Heart right ventricle (tissue), 16 donors: ENCODE measurements at regions not wholly inside any gene's neighbourhood (a gene's known extent, or its start where the extent isn't known, plus 50 kb on each side); places are given as distances from the start of the nearest gene placed in this dataset.

Experiments used
- ATAC-seq, 8 donors: fragments of 200-7000 bp; cut with Tn5 transposase; one replicate each; pipeline ENCODE4 v1.9.1; 2020; ENCODE audit warnings: mild to moderate bottlenecking in 8 of 8, moderate library complexity in 8 of 8, moderate number of reproducible peaks in 1 of 8
- DNase-seq, 2 donors: peaks; one replicate each; pipeline ENCODE4 v3.0.0-alpha.2; 2020
- H3K27ac ChIP-seq, 10 donors: fragments of 200-600 bp; sonication (generic) in 2 of 10; one replicate each; pipeline versions ENCODE4 v1.5.0 to v1.8.0; 2020 to 2022; ENCODE audit warnings: mild to moderate bottlenecking in 3 of 10
- H3K27me3 ChIP-seq, 7 donors: fragments of 200-600 bp; one replicate each; pipeline ENCODE4 v1.8.0; 2021 to 2022; ENCODE audit warnings: mild to moderate bottlenecking in 2 of 7
- H3K36me3 ChIP-seq, 9 donors: fragments of 200-600 bp; sonication (generic) in 1 of 9; one replicate each; pipeline versions ENCODE4 v1.5.0 to v1.8.0; 2020 to 2022; ENCODE audit warnings: mild to moderate bottlenecking in 2 of 9
- H3K4me1 ChIP-seq, 9 donors: fragments of 200-600 bp; sonication (generic) in 1 of 9; one replicate each; pipeline versions ENCODE4 v1.5.0 to v1.8.0; 2020 to 2022; ENCODE audit warnings: mild to moderate bottlenecking in 4 of 9
- H3K4me3 ChIP-seq, 10 donors: fragments of 200-600 bp; sonication (generic) in 2 of 10; one replicate each; pipeline versions ENCODE4 v1.5.0 to v1.8.0; 2020 to 2022; ENCODE audit warnings: mild to moderate bottlenecking in 7 of 10, moderate library complexity in 2 of 10
- H3K9me3 ChIP-seq, 11 donors: fragments of 200-600 bp in 10 of 11; sonication (generic) in 2 of 11; one replicate each; pipeline versions ENCODE4 v1.5.0 to v1.8.0; 2013 to 2022; ENCODE audit warnings: mild to moderate bottlenecking in 2 of 11, control low read depth in 1 of 11, moderate library complexity in 1 of 11
- WGBS, 2 donors: extraction: QIAGEN DNeasy Blood & Tissue Kit; methylation state at CpG; one replicate each; pipeline ENCODE4 v1.1.7; 2013; ENCODE audit warnings: inconsistent platforms in 1 of 2; 5-methylcytosine and 5-hydroxymethylcytosine counted together
- intact Hi-C, 10 donors: fragments of 100-400 bp; cut with DNase I; formaldehyde crosslinking; loops; one replicate each; pipeline versions ENCODE4 v1.11.1 to v1.14.2; 2022
- TF ChIP-seq, protein P1 (sequence below), 9 donors: fragments of 200-600 bp; sonication (generic) in 2 of 9; IDR thresholded peaks; one replicate each; pipeline versions ENCODE4 v1.5.0 to v1.8.0; 2021 to 2022; ENCODE audit warnings: antibody characterized with exemption in 9 of 9, mild to moderate bottlenecking in 5 of 9, moderate library complexity in 1 of 9
- donor health status: Arrhythmogenic right ventricular cardiomyopathy.
- donor health status: ischemic (EF 13 %, LVEDD 7.1; RV severe dilation, severe dysfunction).
- donor health status: healthy with polysubstance abuse.
- donor health status: DM: no; HTN: yes; CAD: no.
- donor health status: DM: no; HTN: no; CAD: no.
- donor health status: ischemic (EF 25% LVEDD 6.9; RV normal size, moderate dysfunction).
- donor health status: ischemic (EF 25% LVEDD 5.7; RV mildly dilated, moderate dysfunction).
- donor health status: healthy.
- donor health status: DM: yes; HTN: yes; CAD: no.
- donor health status: Ischemic cardiomyopathy.
- donor health status: ischemic (EF 35%, LVEDD 5.7; RV mildly dilated, moderate dysfunction).
- donor health status: nonischemic (EF 11% LVEDD 7.7; RV severe dilation, severe dysfunction).
- donor health status: DM: yes; HTN: yes; CAD: no.
- donor health status: PGD.
- donor health status: ischemic (EF 29% LVEDD 5.4; RV normal size, mild dysfunction).
- donor health status: nonischemic (EF 23%, LVEDD 6.1; RV moderate dilation, normal function).

DNA sequence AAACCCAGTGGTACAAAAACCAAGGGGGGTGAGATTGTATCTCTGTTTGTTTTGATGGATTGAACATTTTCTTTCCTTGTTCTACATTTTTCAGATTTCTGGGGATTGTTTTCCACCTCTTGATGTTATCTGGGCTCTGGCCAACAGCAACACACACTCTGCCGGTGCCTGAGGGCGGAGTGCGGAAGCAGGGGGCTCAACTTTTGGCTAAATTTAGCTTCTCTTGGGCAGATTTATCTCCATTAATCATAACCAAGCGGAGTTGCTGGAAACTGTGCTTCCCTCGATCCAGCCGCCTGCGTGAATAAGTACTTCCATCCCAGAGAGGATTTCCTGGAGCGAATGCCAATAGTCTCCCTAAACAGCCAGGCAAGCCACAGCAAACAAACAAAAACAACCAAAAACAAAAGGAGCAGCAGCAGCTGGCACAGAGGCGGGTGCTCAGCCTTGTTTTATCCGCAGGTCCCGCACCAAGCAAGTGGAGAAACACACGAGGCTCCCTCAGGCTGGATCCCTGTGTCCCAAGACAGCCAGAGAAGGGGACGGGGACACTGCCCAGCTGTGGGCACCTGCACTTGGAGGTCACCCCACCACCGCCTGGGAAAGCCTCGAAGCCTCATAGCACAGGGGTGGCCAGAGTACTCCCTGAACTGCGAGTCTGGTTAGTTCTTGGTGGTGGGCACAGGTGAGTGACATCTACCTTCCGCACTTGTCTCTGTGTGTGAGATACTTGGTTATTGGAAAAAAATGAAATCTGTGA is 143.4 kb downstream of the NDUFA10 start:
- peaks cover 0 to 16% (median 0%) of the 10 kb centered on the region in 7 donors for H3K27me3 ChIP-seq
- intact Hi-C loops: loop anchor here in 4 of 10 donors (5.0 to 10.0 kb wide), 2 partner anchors 844 to 847 kb away; no protein-coding TSS in a partner anchor
- 43 to 45% methylated on average over 17 of the region's 17 CpGs for WGBS, 2 donors
- TF ChIP-seq, protein P1, sequence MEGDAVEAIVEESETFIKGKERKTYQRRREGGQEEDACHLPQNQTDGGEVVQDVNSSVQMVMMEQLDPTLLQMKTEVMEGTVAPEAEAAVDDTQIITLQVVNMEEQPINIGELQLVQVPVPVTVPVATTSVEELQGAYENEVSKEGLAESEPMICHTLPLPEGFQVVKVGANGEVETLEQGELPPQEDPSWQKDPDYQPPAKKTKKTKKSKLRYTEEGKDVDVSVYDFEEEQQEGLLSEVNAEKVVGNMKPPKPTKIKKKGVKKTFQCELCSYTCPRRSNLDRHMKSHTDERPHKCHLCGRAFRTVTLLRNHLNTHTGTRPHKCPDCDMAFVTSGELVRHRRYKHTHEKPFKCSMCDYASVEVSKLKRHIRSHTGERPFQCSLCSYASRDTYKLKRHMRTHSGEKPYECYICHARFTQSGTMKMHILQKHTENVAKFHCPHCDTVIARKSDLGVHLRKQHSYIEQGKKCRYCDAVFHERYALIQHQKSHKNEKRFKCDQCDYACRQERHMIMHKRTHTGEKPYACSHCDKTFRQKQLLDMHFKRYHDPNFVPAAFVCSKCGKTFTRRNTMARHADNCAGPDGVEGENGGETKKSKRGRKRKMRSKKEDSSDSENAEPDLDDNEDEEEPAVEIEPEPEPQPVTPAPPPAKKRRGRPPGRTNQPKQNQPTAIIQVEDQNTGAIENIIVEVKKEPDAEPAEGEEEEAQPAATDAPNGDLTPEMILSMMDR (IDR thresholded peaks at IDR 0.05): no peak
- ATAC-seq (peak; percentile 26 to 83 (median 56)), DNase-seq (peak in 1 of 2 donors; percentile 25)
- H3K4me3 ChIP-seq: no peak overlapping the region
- H3K9me3 ChIP-seq: peaks cover 0 to 49% (median 24%) of the 10 kb centered on the region in 11 donors
- peak overlapping the region in 1 of 10 donors; percentile 25 for H3K27ac ChIP-seq
- H3K4me1 ChIP-seq: peaks cover 0 to 12% (median 9%) of the 10 kb centered on the region in 9 donors
- H3K36me3 ChIP-seq: no peaks in the 10 kb centered on the region

DNA sequence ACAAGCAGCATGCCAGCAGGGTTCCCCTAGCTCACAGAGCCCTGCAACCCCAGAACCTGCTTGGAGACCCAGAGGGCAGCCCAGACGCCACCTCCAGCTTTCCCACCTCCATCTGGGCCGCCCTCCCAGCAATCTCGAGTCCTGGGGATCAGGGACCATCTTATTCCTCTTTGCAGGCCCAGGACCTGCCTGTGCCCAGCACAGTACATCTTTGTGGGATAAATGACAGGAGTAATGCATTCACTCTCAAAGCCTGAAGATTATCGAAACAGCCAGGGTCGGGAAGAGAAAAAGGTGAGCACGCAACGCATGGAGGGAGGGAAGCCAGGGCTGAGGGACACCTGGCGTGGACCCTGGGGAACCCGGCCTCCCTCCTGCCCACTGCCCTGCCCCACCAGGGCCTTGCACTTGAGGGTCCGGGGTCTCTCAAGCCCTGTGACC is 144.1 kb downstream of the NDUFA10 start:
- ATAC-seq: no peak
- DNase-seq: no peak
- H3K36me3 ChIP-seq: no peaks in the 10 kb centered on the region
- WGBS, 2 donors: 76 to 78% methylated on average over 10 of the region's 10 CpGs
- no peak overlapping the region for H3K27ac ChIP-seq
- no peak overlapping the region for H3K4me3 ChIP-seq
- peaks cover 0 to 16% (median 0%) of the 10 kb centered on the region in 7 donors for H3K27me3 ChIP-seq
- TF ChIP-seq, protein P1 (IDR thresholded peaks at IDR 0.05): no peak
- peaks cover 0 to 12% (median 9%) of the 10 kb centered on the region in 9 donors for H3K4me1 ChIP-seq
- H3K9me3 ChIP-seq: peaks cover 0 to 42% (median 20%) of the 10 kb centered on the region in 11 donors
- intact Hi-C loops: loop anchor here in 4 of 10 donors (5.0 to 10.0 kb wide), 2 partner anchors 844 to 846 kb away; no protein-coding TSS in a partner anchor

DNA sequence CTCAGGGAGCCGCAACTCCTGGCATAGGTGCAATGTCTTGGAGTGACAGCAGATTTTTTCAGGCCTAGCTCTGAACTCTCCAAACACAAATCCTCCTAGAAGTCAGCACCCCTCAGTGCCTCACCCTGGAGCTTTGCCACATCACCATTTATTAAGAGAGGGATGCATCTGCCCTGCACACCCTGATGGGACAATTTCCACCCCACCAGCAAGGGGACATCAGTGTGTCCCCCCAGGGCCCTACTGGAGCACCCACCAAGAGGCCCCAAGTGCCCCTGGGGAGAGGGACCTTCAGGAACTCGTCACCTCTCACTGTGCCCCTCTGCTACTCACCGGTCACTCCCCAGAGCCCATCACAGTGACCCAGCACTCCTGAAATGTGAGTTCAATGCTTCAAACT is 144.7 kb downstream of the NDUFA10 start:
- DNase-seq: no peak
- H3K27me3 ChIP-seq: peaks cover 0 to 16% (median 6%) of the 10 kb centered on the region in 7 donors
- H3K36me3 ChIP-seq: no peaks in the 10 kb centered on the region
- 93% methylated on average over 3 of the region's 3 CpGs for WGBS, 2 donors
- TF ChIP-seq, protein P1 (IDR thresholded peaks at IDR 0.05): no peak
- H3K27ac ChIP-seq: no peak overlapping the region
- no peak for ATAC-seq
- H3K9me3 ChIP-seq: peaks cover 0 to 35% (median 14%) of the 10 kb centered on the region in 11 donors
- H3K4me3 ChIP-seq: no peak overlapping the region
- intact Hi-C loops: loop anchor here in 4 of 10 donors (5.0 to 10.0 kb wide), 2 partner anchors 843 to 846 kb away; no protein-coding TSS in a partner anchor
- peaks cover 0 to 12% (median 9%) of the 10 kb centered on the region in 9 donors for H3K4me1 ChIP-seq

DNA sequence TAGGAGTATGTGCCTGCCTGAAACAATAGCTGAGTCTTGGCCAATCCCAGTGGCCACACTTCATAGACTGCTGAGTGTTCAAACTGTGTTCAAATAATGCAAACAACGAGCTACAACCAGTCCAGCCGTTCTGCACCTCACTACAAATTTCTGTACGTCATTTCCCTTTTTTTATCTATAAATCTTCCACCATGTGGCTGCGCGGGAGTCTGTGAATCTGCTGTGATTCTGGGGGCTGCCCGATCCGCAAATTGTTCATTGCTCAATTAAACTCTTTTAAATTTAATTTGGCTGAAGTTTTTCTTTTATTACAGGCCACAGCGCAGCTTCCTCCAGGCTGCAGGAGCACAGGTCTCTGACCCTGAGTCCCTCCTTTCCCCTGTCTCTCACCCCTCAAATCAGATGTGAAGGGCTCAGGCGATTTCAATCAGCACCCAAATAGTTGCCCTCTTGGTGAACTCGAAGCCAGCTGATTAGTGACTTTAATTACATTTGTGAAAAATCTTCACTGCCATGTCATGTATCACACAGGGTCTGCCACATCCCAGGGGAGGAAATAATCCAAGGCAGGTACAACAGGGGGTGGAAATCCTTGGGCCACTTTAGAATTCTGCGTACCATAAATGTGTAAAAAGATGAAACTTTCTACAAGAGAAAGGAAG is 145.6 kb downstream of the NDUFA10 start:
- Histone ChIP-seq H3K36me3 (no peaks in the 10 kb centered on the region), H3K9me3 (peaks cover 0 to 27% (median 7%) of the 10 kb centered on the region in 11 donors), H3K4me1 (peaks cover 0 to 12% (median 9%) of the 10 kb centered on the region in 9 donors), H3K4me3 (no peak overlapping the region), H3K27me3 (peaks cover 0 to 22% (median 15%) of the 10 kb centered on the region in 7 donors), H3K27ac (no peak overlapping the region)
- no peak for ATAC-seq
- 89 to 91% methylated on average over 11 of the region's 11 CpGs for WGBS, 2 donors
- TF ChIP-seq, protein P1 (IDR thresholded peaks at IDR 0.05): no peak
- no peak for DNase-seq
- intact Hi-C loops: loop anchor here in 5 of 10 donors (5.0 to 10.0 kb wide), 3 partner anchors 842 to 847 kb away; no protein-coding TSS in a partner anchor
